Mesodermal cell (in vitro differentiated cells): ENCODE measurements at regions not wholly inside any gene's neighbourhood (a gene's known extent, or its start where the extent isn't known, plus 50 kb on each side); places are given as distances from the start of the nearest gene placed in this dataset.

Source experiments
- H3K27ac ChIP-seq: 2 replicates; pipeline ENCODE4 v1.7.0; 2013; ENCODE audit warnings: mild to moderate bottlenecking, low read depth, low read length, moderate library complexity; ENCODE audit not compliant: severe bottlenecking
- H3K36me3 ChIP-seq: 2 replicates; pipeline ENCODE4 v1.7.1; 2013; ENCODE audit warnings: mild to moderate bottlenecking, low read length, moderate library complexity; ENCODE audit not compliant: control insufficient read depth, insufficient read depth
- H3K4me1 ChIP-seq: one replicate; pipeline ENCODE4 v1.7.1; 2013; ENCODE audit warnings: mild to moderate bottlenecking, low read length; ENCODE audit not compliant: insufficient read depth, control insufficient read depth, poor library complexity, severe bottlenecking
- H3K4me3 ChIP-seq: 2 replicates; pipeline ENCODE4 v1.7.0; 2013; ENCODE audit warnings: low read length, control low read depth, mild to moderate bottlenecking; ENCODE audit not compliant: insufficient read depth, poor library complexity, severe bottlenecking; ENCODE audit errors: extremely low read depth
- H3K9me3 ChIP-seq: 2 replicates; pipeline ENCODE4 v1.7.1; 2013; ENCODE audit warnings: mild to moderate bottlenecking, low read length, moderate library complexity; ENCODE audit not compliant: control insufficient read depth
- WGBS, 2 experiments: methylation state at CpG; one replicate each; pipeline ENCODE4 v1.1.5; 2013; ENCODE audit warnings: missing lambda C conversion rate in 2 of 2; ENCODE audit not compliant: insufficient coverage in 2 of 2; 5-methylcytosine and 5-hydroxymethylcytosine counted together

DNA sequence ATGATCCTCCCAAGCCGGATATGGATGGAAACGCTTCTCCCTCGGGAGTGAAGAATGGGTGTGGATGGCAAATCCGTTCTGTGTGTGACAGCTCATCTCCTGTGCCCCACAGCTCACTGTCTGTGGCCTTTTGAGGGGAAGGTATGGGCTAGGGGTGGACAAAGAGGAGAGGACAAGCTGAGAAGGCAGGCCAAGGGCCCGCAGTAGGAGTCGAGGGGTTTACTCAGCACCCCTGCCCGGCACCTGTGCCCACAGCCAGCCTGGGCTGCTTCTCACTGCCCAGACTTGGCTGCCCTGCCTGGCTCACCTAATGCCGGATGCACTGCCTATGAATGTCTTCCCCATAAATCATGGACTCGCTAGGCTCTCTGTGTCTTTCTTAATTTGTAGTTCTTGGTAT is 503.8 kb downstream of the TCERG1L start:
- Histone ChIP-seq H3K4me1 (peaks cover 5% of the 10 kb centered on the region), H3K9me3 (no peaks in the 10 kb centered on the region), H3K36me3 (no peaks in the 10 kb centered on the region), H3K27ac (no peak overlapping the region), H3K4me3 (no peak overlapping the region)
- 86 to 94% methylated on average over 6 to 8 of the region's 9 CpGs for WGBS, 2 experiments

DNA sequence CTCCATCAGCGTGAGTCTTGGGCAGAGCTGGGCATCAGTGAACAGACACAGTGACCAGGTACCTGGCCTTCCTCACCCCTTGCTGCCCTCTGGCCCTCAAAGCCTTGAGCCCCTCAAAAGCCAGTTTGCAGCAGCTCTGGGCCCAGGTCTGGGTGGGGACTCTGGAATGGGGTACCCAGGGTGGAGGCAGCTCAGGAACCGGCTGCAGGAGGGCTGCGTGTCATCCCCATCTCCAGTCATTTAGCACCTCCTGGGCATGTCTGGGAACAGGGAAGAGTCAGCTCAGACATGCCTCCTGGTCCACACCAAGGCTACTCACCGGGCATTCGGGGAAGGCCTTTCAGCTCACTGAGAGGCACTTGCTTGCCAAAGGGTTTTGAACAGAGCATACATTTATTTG is 503.3 kb downstream of the TCERG1L start:
- Histone ChIP-seq H3K4me1 (peaks cover 5% of the 10 kb centered on the region), H3K4me3 (no peak overlapping the region), H3K27ac (no peak overlapping the region), H3K36me3 (no peaks in the 10 kb centered on the region), H3K9me3 (no peaks in the 10 kb centered on the region)
- WGBS, 2 experiments = 80 to 81% methylated on average over 4 to 5 of the region's 5 CpGs

DNA sequence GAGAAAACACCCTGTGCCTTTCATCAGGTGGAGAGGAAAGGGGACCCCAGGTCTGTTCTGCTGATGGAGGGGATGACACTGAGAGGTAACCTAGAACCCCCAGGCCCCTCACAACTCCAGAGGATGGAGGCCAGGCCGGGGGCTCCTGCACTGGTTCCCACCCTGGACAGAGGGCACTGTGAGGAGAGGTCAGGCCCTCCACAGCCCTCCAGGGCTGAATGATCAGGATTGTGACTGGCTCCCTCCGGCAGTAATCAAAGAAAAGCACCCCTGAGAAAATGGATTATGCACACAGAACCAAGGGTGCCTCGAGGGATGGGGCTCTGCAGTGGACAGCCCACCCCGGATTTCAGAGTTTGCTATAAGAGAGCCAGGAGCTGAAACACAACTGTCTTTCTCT is 502.8 kb downstream of the TCERG1L start:
- Histone ChIP-seq H3K9me3 (no peaks in the 10 kb centered on the region), H3K4me3 (no peak overlapping the region), H3K4me1 (peaks cover 5% of the 10 kb centered on the region), H3K27ac (no peak overlapping the region), H3K36me3 (no peaks in the 10 kb centered on the region)
- 69 to 84% methylated on average over 3 of the region's 4 CpGs for WGBS, 2 experiments

DNA sequence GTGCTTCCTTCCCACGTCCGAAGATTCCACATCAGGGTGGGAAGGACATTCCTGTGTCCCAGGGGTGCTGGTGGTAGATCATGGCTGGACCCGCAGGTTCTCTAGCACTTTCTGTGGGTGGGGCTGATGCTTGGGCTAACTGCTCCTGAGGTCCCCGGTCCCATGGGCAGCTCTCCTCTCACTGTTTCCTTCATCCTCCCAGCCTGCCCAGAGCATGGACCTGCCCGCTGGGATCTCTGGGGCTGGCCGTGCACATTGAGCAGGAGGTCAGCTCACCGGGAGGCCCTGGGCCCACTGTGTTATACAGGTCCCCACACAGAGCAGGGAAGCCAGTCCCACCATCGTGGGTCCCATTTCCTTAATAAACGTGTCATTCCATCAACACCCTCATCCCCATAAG is 502.3 kb downstream of the TCERG1L start:
- H3K4me3 ChIP-seq = no peak overlapping the region
- peaks cover 5% of the 10 kb centered on the region for H3K4me1 ChIP-seq
- no peak overlapping the region for H3K27ac ChIP-seq
- H3K36me3 ChIP-seq = no peaks in the 10 kb centered on the region
- 91 to 97% methylated on average over 6 of the region's 9 CpGs for WGBS, 2 experiments
- H3K9me3 ChIP-seq = no peaks in the 10 kb centered on the region

DNA sequence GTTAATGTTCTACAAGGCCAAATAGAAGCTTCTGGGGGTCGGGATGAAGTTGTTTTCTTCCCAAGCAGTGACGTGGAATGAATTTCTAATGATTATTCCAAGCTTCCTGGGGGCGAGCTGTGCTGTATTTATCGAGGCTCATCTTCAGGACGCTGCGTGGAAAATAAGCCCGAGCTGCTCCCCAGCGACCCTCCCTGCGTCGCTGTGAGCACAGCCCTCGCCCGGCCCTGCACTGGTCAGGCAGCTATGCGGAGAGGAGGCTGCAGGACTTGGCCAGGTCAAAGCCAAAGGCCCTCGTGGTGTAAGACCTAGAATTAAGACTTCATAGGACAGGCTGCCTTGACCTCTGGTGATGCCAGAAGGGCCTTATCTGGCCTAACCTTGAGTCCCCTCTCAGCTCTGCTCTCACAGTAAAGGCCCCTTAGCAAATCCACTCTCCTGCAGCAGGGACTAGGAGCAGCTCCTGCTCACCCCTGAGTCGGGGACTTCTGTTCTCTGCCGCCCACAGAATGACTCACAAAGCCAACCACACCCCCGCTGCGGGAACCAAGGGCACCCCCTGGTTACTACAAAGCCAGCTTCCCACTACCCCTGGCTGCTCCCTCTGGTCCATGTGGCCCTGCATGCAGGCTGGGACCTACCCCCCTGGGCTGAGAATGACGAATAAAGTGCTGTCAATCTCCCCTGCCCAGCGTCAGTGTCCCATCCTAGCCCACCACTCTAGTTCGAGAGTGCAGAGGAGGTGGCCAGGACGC is 501.6 kb downstream of the TCERG1L start:
- no peaks in the 10 kb centered on the region for H3K9me3 ChIP-seq
- no peak overlapping the region for H3K4me3 ChIP-seq
- no peak overlapping the region for H3K27ac ChIP-seq
- H3K4me1 ChIP-seq = peaks cover 5% of the 10 kb centered on the region
- 54 to 65% methylated on average over 18 to 19 of the region's 22 CpGs for WGBS, 2 experiments
- H3K36me3 ChIP-seq = no peaks in the 10 kb centered on the region

DNA sequence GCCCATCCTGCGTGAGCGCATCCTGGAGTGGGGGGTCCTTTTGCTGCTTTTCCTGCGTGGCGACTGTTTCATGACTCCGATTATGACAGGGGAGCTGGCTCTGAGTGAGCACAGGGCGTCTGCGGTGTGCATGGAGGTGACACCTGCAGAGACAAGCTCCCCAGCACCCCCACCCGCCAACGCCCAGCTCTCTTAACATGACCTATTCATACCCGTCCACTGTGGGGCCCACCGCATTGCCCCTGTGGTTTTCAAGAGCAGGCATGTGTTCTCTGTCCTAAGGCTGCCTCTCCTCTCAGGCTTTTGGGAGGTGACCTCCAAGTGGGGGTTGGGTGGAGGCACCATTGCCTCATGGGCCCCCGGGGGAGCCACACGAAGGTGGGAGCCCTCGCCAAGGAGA is 500.7 kb downstream of the TCERG1L start:
- peaks cover 5% of the 10 kb centered on the region for H3K4me1 ChIP-seq
- WGBS, 2 experiments = 89 to 91% methylated on average over 10 to 13 of the region's 14 CpGs
- H3K27ac ChIP-seq = no peak overlapping the region
- no peak overlapping the region for H3K4me3 ChIP-seq
- H3K36me3 ChIP-seq = no peaks in the 10 kb centered on the region
- no peaks in the 10 kb centered on the region for H3K9me3 ChIP-seq

DNA sequence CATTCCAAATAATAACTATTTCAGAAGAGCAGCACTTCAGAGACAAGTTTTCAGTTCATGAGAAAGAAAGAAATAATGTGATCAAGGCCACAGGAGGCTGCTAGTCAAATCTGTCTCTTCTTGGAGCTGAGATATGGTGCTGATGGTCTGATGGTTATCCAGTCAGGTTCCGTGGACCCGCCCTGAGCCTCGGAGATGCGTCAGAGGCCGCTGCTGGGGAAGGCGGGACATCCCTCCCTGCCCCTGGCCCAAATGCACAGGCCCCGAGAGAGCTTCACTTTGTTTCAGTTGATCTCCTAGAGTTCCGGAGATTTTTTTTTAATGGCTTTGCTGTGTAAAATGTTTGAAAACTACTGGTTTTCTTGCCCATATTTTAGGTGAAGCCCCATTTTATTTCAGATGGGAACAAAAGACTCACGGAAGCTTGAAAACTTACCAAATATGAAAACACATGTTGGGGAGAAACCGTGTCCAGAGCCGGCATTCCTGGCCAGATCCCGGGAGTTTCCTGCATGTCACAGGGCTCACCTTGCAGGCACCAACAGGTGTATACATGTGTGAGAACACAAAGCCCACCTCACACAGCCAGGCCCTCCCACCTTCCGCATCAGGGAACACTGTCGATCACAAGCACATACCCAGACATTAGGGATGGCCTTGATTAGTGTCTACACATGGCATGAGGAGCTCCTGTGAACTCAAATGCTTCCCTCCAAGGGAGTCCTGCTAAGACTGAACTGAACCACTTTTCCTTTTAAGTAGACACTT is 499.0 kb downstream of the TCERG1L start:
- no peaks in the 10 kb centered on the region for H3K9me3 ChIP-seq
- peaks cover 5% of the 10 kb centered on the region for H3K4me1 ChIP-seq
- WGBS, 2 experiments = 83 to 87% methylated on average over 12 to 13 of the region's 14 CpGs
- no peaks in the 10 kb centered on the region for H3K36me3 ChIP-seq
- no peak overlapping the region for H3K4me3 ChIP-seq
- H3K27ac ChIP-seq = no peak overlapping the region

DNA sequence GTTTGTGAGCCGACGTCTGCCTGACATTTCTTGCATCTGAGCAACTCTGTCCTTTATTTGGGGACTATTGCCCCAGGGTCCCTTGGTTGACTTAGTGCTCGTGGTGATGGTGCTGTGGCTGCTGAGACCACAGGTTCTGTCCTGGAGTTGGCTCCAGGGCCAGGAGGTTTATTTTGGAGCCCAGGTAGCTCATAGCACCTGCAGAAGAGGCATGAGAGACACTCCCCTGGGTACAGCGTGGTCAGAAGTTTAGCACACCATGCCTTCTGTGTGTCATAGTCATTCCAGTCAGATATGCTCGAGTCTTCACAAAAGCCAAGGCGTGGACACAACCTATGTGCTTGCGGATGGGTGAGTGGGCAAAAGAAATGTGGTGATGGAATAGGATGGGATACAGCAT is 496.9 kb downstream of the TCERG1L start:
- 82 to 89% methylated on average over 7 of the region's 7 CpGs for WGBS, 2 experiments
- H3K9me3 ChIP-seq = no peaks in the 10 kb centered on the region
- H3K27ac ChIP-seq = no peak overlapping the region
- peaks cover 5% of the 10 kb centered on the region for H3K4me1 ChIP-seq
- no peak overlapping the region for H3K4me3 ChIP-seq
- H3K36me3 ChIP-seq = no peaks in the 10 kb centered on the region

DNA sequence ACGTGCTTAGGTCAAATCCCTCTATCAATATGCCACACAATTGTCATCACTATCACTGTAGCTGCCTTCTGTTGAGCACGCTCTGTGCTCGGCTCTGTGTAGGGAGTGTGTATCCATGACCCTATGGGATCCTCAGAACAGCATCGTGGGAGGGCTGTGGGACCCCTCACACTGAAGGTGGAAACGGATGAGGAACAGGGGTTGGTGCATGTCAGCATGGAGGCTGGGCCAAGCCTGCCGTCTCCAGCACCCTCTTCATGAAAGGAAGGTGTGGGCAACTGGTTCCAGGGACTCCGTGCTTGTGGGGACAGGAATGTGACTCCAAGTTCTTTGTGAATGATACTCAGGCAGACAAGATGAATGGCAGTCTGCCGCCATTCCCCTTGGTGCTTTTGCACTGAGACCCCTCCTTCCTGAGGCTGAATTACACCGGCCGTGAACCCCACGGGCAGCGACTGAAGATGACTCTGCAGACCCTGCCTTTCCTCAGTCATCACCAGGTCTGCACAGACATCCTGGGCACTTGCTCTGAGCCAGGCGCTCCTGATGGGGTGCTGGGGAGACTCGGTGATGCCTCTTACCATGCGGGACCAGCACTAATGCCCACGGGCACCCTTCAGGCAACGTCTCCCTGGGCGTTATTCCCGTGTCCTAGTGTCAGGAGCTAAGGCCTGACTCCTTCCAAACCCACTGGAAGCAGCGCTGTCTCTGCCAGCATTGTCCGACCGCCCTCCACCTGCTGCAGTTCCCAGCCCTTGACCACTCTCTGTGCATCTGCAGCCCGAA is 495.2 kb downstream of the TCERG1L start:
- Histone ChIP-seq H3K4me1 (no peaks in the 10 kb centered on the region), H3K4me3 (no peak overlapping the region), H3K36me3 (no peaks in the 10 kb centered on the region), H3K9me3 (no peaks in the 10 kb centered on the region), H3K27ac (no peak overlapping the region)
- 90 to 94% methylated on average over 16 to 22 of the region's 23 CpGs for WGBS, 2 experiments

DNA sequence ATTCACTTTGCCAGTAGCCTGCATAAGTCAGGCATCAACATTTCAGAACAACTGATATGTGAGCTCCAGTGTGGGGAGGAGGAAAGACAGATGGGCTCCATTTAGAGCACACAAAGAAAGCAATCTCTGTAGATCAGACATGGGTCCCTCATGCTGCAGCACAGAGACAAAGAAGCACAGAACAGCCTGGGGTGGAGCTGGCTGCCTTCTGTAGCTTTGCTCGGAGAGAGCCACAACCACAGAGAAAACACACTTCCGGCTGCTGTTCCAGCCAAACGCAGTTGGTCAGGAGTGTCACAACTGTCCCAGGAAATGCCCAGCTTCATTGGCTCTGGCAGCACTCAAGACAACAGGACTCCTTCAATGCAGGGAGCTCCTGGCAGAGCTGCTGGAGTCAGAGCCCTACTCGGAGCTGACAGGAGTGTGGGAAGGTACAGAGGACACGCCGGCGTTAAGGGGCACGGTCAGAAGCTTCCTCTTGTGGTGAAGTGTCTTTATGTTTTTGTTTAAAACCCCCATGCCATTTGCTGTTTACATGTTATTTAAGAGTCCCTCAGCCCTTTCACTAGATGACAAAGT is 494.4 kb downstream of the TCERG1L start:
- no peak overlapping the region for H3K4me3 ChIP-seq
- H3K27ac ChIP-seq = no peak overlapping the region
- no peaks in the 10 kb centered on the region for H3K36me3 ChIP-seq
- no peaks in the 10 kb centered on the region for H3K4me1 ChIP-seq
- H3K9me3 ChIP-seq = no peaks in the 10 kb centered on the region
- WGBS, 2 experiments = 70 to 83% methylated on average over 2 to 8 of the region's 8 CpGs
